Heart left ventricle (tissue), 13 donors: ENCODE measurements at regions not wholly inside any gene's neighbourhood (a gene's known extent, or its start where the extent isn't known, plus 50 kb on each side); places are given as distances from the start of the nearest gene placed in this dataset.

Experiments used
- POLR2A ChIP-seq, 2 donors: fragments of 450-650 bp; IDR thresholded peaks; one replicate each; pipeline ENCODE4 v1.6.1; 2017; ENCODE audit warnings: antibody characterized with exemption in 2 of 2, mild to moderate bottlenecking in 2 of 2, moderate library complexity in 2 of 2
- TF ChIP-seq, protein P1 (sequence below), 12 donors: fragments of 200-600 bp; sonication (generic) in 4 of 12; IDR thresholded peaks; one replicate each; pipeline versions ENCODE4 v1.5.0 to v1.8.0; 2018 to 2022; ENCODE audit warnings: antibody characterized with exemption in 12 of 12, mild to moderate bottlenecking in 5 of 12
- donor health status: ischemic (EF 13 %, LVEDD 7.1; RV severe dilation, severe dysfunction).
- donor health status: DM: no; HTN: yes; CAD: no.
- donor health status: DM: no; HTN: no; CAD: no.
- donor health status: ischemic (EF 25% LVEDD 6.9; RV normal size, moderate dysfunction).
- donor health status: ischemic (EF 25% LVEDD 5.7; RV mildly dilated, moderate dysfunction).
- donor health status: ischemic (EF 35%, LVEDD 5.7; RV mildly dilated, moderate dysfunction).
- donor health status: nonischemic (EF 11% LVEDD 7.7; RV severe dilation, severe dysfunction).
- donor health status: DM: yes; HTN: yes; CAD: no.
- donor health status: PGD.
- donor health status: ischemic (EF 29% LVEDD 5.4; RV normal size, mild dysfunction).
- donor health status: nonischemic (EF 23%, LVEDD 6.1; RV moderate dilation, normal function).

GRCh38 chr9:21555911-21556310 lies 73.8 kb upstream of the IFNE start:
- TF ChIP-seq POLR2A (IDR thresholded peaks at IDR 0.05) = no peak
- TF ChIP-seq, protein P1, sequence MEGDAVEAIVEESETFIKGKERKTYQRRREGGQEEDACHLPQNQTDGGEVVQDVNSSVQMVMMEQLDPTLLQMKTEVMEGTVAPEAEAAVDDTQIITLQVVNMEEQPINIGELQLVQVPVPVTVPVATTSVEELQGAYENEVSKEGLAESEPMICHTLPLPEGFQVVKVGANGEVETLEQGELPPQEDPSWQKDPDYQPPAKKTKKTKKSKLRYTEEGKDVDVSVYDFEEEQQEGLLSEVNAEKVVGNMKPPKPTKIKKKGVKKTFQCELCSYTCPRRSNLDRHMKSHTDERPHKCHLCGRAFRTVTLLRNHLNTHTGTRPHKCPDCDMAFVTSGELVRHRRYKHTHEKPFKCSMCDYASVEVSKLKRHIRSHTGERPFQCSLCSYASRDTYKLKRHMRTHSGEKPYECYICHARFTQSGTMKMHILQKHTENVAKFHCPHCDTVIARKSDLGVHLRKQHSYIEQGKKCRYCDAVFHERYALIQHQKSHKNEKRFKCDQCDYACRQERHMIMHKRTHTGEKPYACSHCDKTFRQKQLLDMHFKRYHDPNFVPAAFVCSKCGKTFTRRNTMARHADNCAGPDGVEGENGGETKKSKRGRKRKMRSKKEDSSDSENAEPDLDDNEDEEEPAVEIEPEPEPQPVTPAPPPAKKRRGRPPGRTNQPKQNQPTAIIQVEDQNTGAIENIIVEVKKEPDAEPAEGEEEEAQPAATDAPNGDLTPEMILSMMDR (IDR thresholded peaks at IDR 0.05) = no peak
